HCT116 (cell line): ENCODE measurements at regions not wholly inside any gene's neighbourhood (a gene's known extent, or its start where the extent isn't known, plus 50 kb on each side); places are given as distances from the start of the nearest gene placed in this dataset.

Source experiments
- ATF3 ChIP-seq: IDR thresholded peaks from 2 replicates; pipeline ENCODE4 v1.6.1; 2012
- CTCF ChIP-seq, 3 experiments: fragments of 200-600 bp in 1 of 3; sonication (generic) in 1 of 3; IDR thresholded peaks in 2 of 3; conservative IDR thresholded peaks in 1 of 3; 2 replicates each; pipeline ENCODE4 v1.5.1; 2012 to 2017; ENCODE audit warnings: low read depth in 2 of 3, low read length in 2 of 3, antibody characterized with exemption in 1 of 3, borderline replicate concordance in 1 of 3, control low read depth in 1 of 3, mild to moderate bottlenecking in 1 of 3, mixed read lengths in 1 of 3, mixed run types in 1 of 3, moderate library complexity in 1 of 3; ENCODE audit not compliant: insufficient read depth in 1 of 3
- EZH2phosphoT487 ChIP-seq: fragments of 200-600 bp; IDR thresholded peaks from 2 replicates; pipeline ENCODE4 v1.6.1; 2018; ENCODE audit warnings: antibody characterized with exemption, borderline replicate concordance
- FOSL1 ChIP-seq: IDR thresholded peaks from 2 replicates; pipeline ENCODE4 v1.6.1; 2012; ENCODE audit warnings: low read depth
- JUND ChIP-seq: IDR thresholded peaks from 2 replicates; pipeline ENCODE4 v1.6.1; 2012
- POLR2A ChIP-seq: IDR thresholded peaks from 2 replicates; pipeline ENCODE4 v1.7.0; 2011; ENCODE audit warnings: borderline replicate concordance; ENCODE audit not compliant: insufficient read depth, insufficient read length; ENCODE audit errors: extremely low read depth
- POLR2AphosphoS5 ChIP-seq: IDR thresholded peaks from 2 replicates; pipeline ENCODE4 v1.6.1; 2011; ENCODE audit warnings: mild to moderate bottlenecking, low read depth, low read length, moderate library complexity
- RAD21 ChIP-seq: IDR thresholded peaks from 2 replicates; pipeline ENCODE4 v1.6.1; 2012; ENCODE audit warnings: low read depth, mild to moderate bottlenecking
- REST ChIP-seq: IDR thresholded peaks from 2 replicates; pipeline ENCODE4 v1.6.1; 2012; ENCODE audit warnings: low read depth
- SIN3A ChIP-seq: IDR thresholded peaks from 2 replicates; pipeline ENCODE4 v1.6.1; 2012; ENCODE audit warnings: low read depth
- SP1 ChIP-seq: IDR thresholded peaks from 2 replicates; pipeline ENCODE4 v1.6.1; 2012; ENCODE audit warnings: low read depth
- ZFX ChIP-seq: fragments of 450-650 bp; IDR thresholded peaks from 2 replicates; pipeline ENCODE4 v1.6.1; 2017
- ZNF274 ChIP-seq: fragments of 200-500 bp; sonication (Bioruptor generic); IDR thresholded peaks from 2 replicates; pipeline ENCODE4 v1.6.1; 2014; ENCODE audit warnings: mild to moderate bottlenecking, low read depth, low read length, inconsistent platforms

- TF ChIP-seq POLR2A (no peak), EZH2phosphoT487 (no peak), REST (no peak), SP1 (no peak), FOSL1 (no peak), CTCF (IDR thresholded peaks at IDR 0.05 in 2 of 3, conservative IDR thresholded peaks at IDR 0.05 in 1 of 3; ENCODE audit: borderline replicate concordance in 1 of 3, insufficient read depth in 1 of 3, low read depth in 2 of 3, low read length in 2 of 3) (no peak), ZNF274 (no peak), ZFX (no peak), RAD21 (no peak), ATF3 (no peak), JUND (no peak), POLR2AphosphoS5 (no peak), SIN3A (no peak)
Measured at GRCh38 chr15:72847033-72847432, 63.5 kb upstream of the ADPGK start.
